Urothelium cell line (cell line): ENCODE measurements at regions not wholly inside any gene's neighbourhood (a gene's known extent, or its start where the extent isn't known, plus 50 kb on each side); places are given as distances from the start of the nearest gene placed in this dataset.

Experiments used
- DNase-seq: peaks from one replicate; pipeline ENCODE4 v3.0.0; 2011; ENCODE audit warnings: low spot score, mixed read lengths
- FAIRE-seq: peaks from 2 replicates; lab custom pipeline; 2011; peaks lifted over from hg19 to GRCh38; lab: Jason Lieb, UNC

DNA sequence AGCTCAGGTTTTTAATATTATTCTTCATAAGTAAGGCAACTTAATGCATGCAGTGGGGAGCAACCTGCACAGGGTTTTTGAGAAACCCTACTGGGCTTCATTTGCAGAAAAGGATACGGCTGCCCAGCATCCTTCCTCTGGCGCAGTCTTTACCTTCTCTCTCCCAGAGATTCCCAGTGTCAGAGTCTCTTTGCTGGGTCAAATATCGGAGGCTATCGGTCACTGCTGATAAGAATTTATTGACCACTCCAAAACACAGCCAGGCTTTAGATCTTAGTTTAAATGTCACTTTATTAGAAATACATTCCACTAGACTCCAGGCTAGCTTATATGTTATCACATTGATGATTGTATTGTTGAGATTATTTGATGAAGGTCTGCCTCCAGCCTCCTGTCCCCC is 147.2 kb upstream of the CPSF6 start:
- DNase-seq (no peak), FAIRE-seq (no peak)

DNA sequence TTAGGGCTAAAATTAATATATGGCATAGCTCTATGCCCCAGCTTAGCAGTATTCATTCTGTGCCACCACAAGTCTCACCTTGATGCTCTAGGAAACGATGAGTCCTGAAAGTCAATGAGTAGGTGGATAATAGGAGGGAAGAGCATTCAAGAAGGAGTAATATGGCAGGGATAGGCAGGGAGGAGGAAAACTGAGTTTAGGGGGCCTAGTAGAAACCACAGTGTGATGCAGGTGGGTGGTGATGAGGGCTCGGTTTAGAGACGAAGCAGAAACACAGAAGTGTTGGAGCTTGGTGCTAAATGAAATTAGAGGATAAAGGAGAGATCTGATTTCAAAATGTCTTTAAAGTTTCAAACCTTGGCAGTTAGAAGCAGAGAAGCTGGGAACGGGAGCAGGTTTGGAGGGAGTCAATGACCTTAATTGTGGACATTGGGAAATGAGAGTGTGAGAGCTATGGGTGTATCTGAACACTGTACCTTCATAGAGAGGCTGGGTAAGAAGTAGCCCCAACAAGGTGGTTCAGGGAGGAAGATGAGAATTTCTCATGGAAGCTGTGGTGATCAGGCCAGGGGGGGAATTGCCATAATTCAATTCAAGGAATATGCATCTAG is 144.7 kb upstream of the CPSF6 start:
- FAIRE-seq (no peak), DNase-seq (no peak)

DNA sequence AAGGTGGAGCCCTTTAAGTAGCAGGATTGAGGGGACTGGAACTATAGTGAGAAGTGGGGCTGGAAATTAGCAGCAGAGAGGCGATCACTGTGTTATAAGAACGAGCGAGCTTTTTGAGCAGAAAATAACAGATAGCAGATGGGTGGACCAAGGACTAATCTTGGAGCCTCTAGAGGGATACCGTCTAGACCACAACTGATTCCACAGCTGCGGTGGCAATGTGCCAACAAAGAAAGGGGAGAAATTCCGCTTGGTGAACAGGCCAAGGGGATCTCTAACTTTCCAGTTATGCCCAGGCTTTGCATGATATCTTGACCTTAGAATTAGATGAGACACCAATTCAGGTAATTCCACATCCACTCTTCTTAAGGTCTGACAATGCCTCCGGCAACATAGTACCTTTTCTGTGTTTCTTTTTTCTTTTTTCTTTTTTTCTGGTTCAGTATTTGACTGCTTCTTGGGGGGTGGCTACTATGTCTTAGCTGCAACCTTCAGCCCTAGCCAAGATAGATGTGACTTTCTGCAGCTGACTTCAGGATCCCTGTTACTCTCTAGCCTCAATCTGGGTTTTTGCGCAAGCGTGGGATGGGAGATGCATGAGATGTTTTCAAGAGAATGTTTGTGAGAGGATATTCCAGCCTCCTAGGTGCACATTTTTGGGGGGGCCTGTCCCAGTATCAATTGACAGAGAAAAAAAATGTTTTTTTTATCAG is 143.4 kb upstream of the CPSF6 start:
- FAIRE-seq: no peak

DNA sequence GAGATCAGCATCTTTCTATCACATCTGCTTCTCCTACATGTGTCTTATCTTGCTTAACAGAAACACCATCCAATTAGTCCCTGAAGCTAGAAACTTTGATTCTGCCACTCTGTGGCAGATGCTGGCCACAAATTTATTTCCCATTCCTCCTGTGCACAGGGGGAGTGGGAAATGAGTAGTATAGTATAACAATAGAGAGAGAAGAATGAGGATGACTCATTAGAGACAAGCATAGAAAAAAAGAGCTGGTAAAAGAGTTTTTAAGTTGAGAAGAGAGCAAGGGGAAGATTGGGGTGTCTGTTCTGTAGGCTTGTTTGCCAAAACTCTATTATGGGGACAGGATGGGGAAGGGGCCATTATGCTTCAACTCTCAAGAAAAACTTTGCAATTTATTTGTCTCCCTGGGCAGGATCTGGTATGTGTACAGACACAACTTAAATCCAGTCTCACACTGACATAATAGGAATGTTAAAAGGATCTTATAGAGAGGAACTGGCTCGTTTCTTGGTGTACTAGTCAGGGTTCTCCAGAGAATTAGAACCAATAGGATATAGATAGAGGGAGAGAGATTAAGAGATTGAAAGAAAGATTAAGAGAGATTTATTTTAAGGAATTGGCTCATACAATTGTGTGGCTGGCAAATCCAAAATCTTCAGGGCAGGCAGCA is 142.6 kb upstream of the CPSF6 start:
- peak; percentile 25 for DNase-seq
- no peak for FAIRE-seq

More for the DNA sequence above, 143.4 kb upstream of the CPSF6 start:
- no peak for DNase-seq

DNA sequence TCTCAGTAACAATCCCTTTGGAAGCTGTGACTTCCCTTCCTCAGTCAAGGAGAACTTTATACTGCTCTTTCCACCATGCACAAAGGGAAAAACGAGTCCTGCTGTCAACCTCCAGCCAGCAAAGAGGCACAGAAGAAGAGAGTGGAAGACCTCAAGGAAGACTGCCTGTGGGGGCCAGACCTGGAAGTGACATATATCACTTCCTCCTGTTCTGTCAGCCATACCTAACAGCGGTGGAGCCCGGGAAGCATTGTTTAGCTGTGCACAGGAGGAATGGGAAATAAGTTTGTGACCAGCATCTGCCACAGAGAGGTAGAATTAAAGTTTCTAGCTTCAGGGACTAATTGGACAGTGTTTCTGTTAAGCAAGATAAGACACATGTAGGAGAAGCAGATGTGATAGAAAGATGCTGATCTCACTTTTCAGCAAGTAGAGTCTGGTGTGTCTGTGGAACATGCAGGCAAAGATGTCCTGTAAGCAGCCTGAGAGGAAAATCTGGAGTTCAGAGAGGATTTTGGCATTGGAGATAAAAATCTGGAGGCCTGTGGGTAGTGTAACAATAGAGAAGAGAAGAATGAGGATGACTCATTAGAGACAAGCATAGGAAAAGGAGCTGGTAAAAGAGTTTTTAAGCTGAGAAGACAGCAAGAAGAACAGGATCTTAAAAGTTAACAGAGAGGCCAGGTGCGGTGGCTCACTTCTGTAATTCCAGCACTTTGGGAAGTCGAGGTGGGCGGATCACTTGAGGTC is 141.6 kb upstream of the CPSF6 start:
- FAIRE-seq (no peak), DNase-seq (peak; percentile 25)

DNA sequence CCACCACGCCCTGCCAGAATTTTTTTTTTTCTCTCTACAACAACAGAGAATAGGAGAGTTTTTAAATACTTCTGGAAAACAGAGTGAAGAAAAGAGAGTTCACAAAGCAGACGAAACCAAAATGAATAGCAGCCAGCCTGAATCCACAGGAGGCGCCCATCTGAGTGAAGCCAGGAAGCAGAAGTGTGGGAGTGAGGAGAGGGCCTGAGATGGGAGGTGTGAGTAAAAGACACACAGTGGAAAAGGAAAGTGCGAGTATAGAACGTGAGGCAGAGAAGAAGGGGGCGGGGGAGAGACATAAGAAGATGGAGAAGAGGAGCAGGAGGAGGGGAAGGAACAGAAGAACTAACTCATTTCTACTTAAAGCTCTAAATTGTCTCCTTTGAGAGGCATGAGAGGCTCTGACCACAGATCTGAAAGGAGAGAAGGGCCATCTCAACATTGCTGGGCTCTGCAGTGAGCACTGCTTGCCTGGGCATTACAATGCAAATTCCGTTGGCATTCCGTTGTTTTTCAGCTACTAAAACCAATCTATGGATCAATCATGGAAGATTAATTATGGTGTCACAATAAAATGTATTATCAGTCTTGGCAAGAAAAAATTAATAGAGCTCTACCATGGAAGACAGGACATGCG is 140.1 kb upstream of the CPSF6 start:
- no peak for DNase-seq
- FAIRE-seq: no peak

DNA sequence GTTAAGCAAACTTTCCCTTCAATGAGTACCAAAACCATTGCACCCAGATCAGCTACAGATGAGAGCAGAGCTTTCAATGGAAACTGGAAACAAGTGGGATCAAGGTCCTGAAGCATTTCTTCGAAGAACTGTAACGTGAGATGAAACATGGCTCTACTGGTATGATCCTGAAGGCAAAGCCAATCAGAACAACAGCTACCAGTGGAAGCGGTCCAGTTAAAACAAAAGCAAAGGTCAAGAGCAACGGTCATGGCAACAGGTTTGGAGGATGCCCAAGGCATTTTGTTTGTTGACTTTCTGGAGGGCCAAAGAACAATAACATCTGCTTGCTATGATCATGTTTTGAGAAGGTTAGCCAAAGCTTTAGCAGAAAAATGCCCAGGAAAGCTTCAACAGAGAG is 137.9 kb upstream of the CPSF6 start:
- no peak for DNase-seq
- no peak for FAIRE-seq

DNA sequence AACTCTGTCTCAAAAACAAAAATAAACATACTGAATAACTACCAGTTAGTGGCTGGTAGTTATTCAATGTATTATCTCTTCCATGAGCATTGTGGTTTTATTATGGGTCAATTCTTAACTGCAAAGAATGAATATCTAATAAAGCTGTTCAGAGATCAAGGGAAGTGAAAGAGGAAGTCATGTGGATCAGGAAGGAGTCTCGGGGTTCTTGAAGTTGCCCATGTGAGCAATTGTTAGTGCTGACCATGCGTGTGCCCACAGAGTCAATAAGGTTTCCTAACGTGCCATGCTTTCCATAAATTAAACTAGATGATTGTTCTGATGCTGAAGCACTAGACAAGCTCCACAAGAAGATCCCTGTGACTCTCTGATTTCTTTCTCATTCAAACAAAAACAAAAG is 136.5 kb upstream of the CPSF6 start:
- FAIRE-seq (no peak), DNase-seq (no peak)

DNA sequence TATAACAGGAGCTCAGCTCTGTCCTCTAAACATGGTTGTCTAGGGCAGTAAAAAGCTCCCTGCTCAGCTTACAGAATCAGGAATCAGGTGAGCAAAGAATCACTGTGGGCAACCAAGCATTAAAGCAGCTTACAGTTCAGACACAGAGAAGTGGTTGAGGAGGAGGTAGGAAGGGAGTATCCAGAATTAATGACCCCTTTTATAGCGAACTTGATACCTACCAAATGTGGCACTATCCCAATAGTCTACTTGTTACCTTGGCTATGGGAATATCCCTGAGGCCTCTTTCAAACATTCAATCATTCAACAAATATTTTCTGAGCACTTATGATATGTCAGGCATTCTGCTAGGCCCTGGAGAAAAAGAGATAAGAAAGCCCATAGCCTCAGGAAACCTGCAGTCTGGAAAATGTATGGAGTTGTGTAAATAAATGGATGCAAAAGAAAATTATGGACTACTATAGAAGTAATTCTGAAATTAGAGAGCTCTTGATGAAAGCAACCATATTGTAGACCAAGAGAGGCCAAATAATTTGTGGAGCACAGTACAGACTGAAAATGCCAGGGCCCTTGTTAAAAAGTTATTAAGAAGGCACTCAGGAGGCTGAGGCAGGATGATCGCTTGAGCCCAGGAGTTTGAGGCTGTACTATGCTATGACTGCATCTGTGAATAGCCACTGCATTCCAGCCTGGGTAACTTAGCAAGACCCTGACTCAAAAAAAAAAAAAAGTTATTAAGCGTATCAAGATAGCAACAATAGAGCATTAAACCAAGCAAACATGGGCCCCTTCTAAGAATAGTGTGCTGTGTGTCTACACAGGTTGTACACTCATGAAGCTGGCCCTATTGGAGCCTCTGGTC is 134.0 kb upstream of the CPSF6 start:
- no peak for FAIRE-seq

DNA sequence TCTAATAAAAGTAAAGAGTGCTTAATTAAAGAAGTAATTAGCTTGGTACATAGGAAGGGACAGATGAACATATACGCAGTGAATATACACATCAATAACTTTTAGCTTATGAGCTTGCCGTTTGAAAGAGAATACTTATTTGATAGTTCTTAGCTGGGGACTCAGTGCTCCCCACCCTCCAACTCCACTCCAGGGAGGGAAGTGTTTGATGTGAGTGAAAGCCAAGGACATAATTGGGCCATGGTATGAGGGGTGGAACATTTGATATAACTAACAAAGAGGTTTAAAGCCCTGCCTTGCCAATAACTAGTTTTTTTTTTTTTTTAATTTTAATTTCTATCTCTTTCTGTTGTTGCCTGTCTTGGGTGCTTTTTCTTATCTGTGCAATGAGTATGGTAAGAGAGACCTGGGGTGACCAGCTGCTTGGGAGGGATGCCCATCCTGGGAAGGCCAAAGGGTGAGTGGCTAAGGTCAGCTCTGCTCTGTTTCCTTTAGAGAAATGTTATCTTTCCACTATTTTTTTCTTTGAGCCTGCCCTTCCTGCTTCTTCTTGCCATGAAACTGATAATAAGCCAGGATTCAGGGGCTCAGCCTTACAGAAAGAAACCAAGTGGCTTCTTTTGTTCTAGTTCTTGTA is 132.8 kb upstream of the CPSF6 start:
- no peak for FAIRE-seq
- no peak for DNase-seq

More for the DNA sequence above, 134.0 kb upstream of the CPSF6 start:
- DNase-seq: no peak

DNA sequence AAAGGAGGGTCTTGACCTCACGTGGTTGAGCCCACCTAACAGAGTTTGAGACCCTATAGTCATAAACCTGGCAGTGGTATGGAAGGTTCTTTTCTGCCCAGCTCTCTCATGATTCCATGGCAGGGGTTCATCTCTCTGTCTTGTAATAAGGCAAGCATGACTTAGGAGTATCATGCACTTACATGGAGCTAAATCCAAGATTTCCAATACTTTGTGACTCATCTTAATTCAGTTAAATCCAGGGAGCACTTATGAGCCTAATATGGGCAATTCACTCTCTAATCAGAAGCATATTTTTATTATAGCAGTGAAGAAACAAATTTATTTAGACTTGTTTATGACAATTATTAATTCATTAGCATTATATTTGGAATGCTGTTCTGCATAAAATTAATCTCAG is 131.8 kb upstream of the CPSF6 start:
- FAIRE-seq (no peak), DNase-seq (no peak)

DNA sequence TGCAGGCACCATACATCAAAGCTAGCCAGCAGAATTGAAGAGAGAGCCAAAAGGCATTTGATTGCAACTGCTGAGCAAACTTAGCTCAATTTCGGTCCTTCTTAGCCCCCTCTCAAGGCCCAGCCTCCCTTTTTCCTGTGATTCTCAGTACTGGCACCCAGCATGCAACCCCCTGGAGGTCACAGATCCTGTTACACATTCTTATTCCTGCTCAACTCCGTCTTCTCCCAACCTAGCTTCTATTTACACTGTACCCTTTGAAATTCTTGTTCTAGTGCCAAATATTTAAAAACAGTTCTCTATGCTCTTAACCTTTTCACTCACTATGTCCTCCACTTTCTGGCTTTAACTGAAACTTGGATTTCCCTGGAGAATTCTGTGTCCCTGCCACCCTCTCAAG is 131.3 kb upstream of the CPSF6 start:
- no peak for DNase-seq
- FAIRE-seq: no peak

DNA sequence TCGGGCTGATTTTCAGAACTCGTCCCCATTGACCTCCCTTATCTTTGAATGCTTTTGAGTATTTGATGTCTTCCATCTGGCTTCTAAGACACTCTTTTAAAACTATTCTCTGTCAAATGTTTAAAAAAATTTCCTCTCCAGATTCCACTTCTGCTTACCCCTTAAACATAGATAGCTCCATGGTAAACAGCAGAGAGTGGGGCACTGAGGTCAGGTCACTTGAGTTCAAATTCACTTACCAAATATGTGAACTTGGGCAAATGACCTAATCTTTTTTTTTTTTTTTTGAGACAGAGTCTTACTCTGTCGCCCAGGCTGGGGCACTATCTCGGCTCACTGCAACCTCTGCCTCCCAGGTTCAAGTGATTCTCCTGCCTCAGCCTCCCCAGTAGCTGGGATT is 126.8 kb upstream of the CPSF6 start:
- no peak for FAIRE-seq
- no peak for DNase-seq

DNA sequence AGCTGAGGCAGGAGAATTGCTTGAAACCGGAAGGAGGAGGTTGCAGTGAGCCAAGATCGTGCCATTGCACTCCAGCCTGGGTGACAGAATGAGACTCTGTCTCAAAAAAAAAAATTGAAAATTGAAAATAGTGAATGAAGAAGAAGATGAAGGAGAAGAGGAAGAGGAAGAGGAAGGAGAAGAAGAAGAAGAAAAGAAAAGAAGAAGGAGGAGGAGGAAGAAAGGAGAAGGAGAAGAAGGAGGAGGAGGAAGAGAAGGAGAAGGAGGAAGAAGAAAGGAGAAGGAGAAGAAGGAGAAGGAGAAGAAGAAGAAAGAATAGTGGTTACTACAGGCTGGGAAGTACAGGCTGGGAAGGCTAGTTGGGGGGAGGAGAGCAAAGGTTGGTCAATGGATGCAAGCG is 124.3 kb upstream of the CPSF6 start:
- no peak for DNase-seq
- no peak for FAIRE-seq

DNA sequence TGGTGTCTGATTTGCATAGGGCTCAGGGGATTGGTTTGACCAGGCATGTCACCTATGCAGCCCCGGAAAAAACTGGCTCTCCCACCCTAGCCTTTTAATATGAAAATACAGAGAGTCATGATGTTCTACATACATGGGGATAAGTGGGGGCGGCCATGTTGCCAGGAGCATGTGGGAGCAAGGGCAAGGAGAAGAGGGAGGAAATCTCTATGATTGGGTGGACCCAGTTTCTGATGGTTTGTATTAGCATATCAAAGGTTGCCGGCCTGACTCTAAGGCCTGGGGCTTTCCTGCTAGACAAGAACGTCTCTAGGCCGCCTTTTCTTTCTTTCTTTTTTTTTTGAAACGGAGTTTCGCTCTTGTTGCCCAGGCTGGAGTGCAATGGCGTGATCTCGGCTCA is 123.4 kb upstream of the CPSF6 start:
- no peak for DNase-seq
- FAIRE-seq: no peak

DNA sequence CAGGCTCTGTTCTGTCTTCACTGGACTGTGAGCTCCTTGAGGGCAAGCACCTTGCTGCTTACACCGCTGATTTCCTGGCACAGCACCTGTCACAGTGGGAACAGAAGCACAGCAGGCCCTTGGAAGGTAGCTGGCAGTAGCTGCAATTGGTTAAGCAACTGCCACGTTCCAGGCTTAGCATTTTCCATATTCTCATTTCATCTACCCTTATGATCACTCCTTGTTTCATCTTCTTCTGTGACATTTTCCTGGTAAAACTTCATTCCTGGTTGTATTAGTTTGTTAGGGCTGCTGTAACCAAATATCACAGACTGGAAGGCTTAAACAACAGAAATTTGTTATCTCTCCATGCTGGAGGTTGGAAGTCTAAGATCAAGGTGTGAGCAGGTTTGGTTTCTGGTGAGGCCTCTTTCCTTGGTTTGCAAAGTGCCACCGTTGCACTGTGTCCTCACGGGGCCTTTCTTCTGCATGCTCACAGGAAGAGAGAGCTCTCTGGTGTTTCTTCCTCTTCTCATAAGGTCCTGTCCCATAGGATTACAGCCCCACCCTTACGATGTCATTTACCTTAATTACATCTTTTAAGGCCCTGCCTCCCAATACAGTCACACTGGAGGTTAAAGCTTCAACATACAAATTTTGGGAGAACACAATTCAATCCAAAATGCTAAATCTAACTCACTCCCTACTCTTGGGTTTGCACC is 121.7 kb upstream of the CPSF6 start:
- FAIRE-seq: no peak
- DNase-seq: no peak

DNA sequence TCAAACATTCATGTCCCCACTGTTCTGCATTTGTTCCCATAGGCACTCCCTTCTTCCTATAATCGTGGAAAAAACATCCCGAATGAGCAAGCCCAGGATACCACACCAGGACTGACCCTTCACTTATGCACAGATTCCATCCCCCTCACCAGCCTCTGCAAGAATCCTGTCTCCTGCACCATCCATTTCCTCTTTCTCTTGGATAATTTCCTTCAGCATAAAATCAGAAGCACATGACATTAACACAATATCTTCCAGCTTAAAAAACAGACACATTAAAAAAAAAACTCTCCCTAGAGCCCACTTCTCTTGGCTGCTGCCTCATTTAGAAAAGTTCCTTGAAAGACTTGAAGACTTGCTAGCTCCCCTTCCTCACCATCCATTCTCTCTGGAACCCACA is 120.9 kb upstream of the CPSF6 start:
- no peak for FAIRE-seq

DNA sequence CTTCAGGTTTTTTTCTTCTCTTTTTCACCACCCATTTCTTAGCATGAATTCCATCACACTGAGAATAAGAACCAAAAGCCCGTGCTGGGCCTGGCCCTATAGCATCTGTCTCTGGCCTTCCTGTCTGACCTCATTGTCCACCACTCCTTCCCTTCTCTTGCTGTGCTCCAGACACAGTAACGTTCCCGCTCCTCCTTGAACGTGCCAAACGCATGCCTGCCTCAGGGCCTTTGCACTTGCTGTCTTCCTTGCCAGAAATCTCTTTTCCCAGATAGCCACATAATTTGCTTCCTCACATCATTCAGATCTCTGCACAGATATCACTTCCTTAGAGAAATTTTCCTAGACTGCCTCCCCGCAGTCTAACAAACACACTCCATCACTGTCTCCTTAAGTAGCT is 119.6 kb upstream of the CPSF6 start:
- no peak for FAIRE-seq
- DNase-seq: no peak

More for the DNA sequence above, 120.9 kb upstream of the CPSF6 start:
- DNase-seq: no peak

DNA sequence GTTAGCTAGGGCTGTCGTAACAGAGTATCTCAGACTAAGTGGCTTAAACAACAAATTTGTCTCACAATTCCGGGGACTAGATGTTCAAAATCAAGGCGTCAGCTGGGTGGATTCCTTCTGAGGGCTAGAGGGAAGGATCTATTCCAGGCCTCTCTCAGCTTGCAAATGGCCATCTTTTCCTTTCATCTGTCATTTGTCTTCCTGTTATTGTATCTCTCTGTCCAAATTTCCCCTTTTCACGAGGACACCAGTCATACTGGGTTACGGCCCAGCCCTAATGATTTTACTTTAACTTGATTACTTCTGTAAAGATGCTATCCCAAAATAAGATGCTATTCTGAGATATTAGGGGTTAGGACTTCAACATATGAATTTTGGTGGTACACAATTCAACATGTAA is 119.0 kb upstream of the CPSF6 start:
- DNase-seq (no peak), FAIRE-seq (no peak)
